ENCODE measurements at regions not wholly inside any gene's neighbourhood (a gene's known extent, or its start where the extent isn't known, plus 50 kb on each side); places are given as distances from the start of the nearest gene placed in this dataset.

- DNase-seq = no peak
- ATAC-seq (ENCODE audit: insufficient read depth, low read depth) = no peak
- no peak overlapping the region for H2AFZ ChIP-seq (ENCODE audit: low read depth, low read length)
- no peaks in the 10 kb centered on the region for H4K20me1 ChIP-seq (ENCODE audit: insufficient read depth, low read length)
- H3K4me3 ChIP-seq (ENCODE audit: low read depth in 1 of 2, low read length in 2 of 2) = no peak overlapping the region
- no peaks in the 10 kb centered on the region for H3K27me3 ChIP-seq (ENCODE audit: insufficient read depth, low read length, poor library complexity)
- no peak overlapping the region for H3K4me2 ChIP-seq (ENCODE audit: insufficient read depth, low read length)
- H3K36me3 ChIP-seq (ENCODE audit: insufficient read depth, low read length) = no peaks in the 10 kb centered on the region
- no peaks in the 10 kb centered on the region for H3K4me1 ChIP-seq (ENCODE audit: insufficient read depth, low read length)
- H3K9ac ChIP-seq (ENCODE audit: low read depth, low read length) = no peak overlapping the region
- TF ChIP-seq, protein P1, sequence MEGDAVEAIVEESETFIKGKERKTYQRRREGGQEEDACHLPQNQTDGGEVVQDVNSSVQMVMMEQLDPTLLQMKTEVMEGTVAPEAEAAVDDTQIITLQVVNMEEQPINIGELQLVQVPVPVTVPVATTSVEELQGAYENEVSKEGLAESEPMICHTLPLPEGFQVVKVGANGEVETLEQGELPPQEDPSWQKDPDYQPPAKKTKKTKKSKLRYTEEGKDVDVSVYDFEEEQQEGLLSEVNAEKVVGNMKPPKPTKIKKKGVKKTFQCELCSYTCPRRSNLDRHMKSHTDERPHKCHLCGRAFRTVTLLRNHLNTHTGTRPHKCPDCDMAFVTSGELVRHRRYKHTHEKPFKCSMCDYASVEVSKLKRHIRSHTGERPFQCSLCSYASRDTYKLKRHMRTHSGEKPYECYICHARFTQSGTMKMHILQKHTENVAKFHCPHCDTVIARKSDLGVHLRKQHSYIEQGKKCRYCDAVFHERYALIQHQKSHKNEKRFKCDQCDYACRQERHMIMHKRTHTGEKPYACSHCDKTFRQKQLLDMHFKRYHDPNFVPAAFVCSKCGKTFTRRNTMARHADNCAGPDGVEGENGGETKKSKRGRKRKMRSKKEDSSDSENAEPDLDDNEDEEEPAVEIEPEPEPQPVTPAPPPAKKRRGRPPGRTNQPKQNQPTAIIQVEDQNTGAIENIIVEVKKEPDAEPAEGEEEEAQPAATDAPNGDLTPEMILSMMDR (IDR thresholded peaks at IDR 0.05; ENCODE audit: borderline replicate concordance, extremely low read depth, low read length, poor library complexity, severe bottlenecking) = no peak
- TF ChIP-seq EZH2 (IDR thresholded peaks at IDR 0.05; ENCODE audit: borderline replicate concordance, low read depth, low read length, severe bottlenecking) = no peak
- no peaks in the 10 kb centered on the region for H3K79me2 ChIP-seq (ENCODE audit: insufficient read depth, low read length)
- H3K9me3 ChIP-seq (ENCODE audit: insufficient read depth, low read length, severe bottlenecking) = no peaks in the 10 kb centered on the region
- H3K27ac ChIP-seq (ENCODE audit: low read length) = no peak overlapping the region
These were observed 233.5 kb downstream of the OMA1 start for GRCh38 chr1:58312971-58313563.

GRCh38 chr1:58312461-58312860, 234.1 kb downstream of the OMA1 start:
- no peak overlapping the region for H3K4me2 ChIP-seq (ENCODE audit: insufficient read depth, low read length)
- no peak overlapping the region for H3K27ac ChIP-seq (ENCODE audit: low read length)
- TF ChIP-seq, protein P1 (IDR thresholded peaks at IDR 0.05; ENCODE audit: borderline replicate concordance, extremely low read depth, low read length, poor library complexity, severe bottlenecking) = no peak
- TF ChIP-seq EZH2 (IDR thresholded peaks at IDR 0.05; ENCODE audit: borderline replicate concordance, low read depth, low read length, severe bottlenecking) = no peak
- no peaks in the 10 kb centered on the region for H3K79me2 ChIP-seq (ENCODE audit: insufficient read depth, low read length)
- H4K20me1 ChIP-seq (ENCODE audit: insufficient read depth, low read length) = no peaks in the 10 kb centered on the region
- no peak overlapping the region for H2AFZ ChIP-seq (ENCODE audit: low read depth, low read length)
- no peaks in the 10 kb centered on the region for H3K4me1 ChIP-seq (ENCODE audit: insufficient read depth, low read length)
- no peak overlapping the region for H3K9ac ChIP-seq (ENCODE audit: low read depth, low read length)
- no peaks in the 10 kb centered on the region for H3K27me3 ChIP-seq (ENCODE audit: insufficient read depth, low read length, poor library complexity)
- no peaks in the 10 kb centered on the region for H3K9me3 ChIP-seq (ENCODE audit: insufficient read depth, low read length, severe bottlenecking)
- DNase-seq = no peak
- ATAC-seq (ENCODE audit: insufficient read depth, low read depth) = no peak
- no peak overlapping the region for H3K4me3 ChIP-seq (ENCODE audit: low read depth in 1 of 2, low read length in 2 of 2)
- no peaks in the 10 kb centered on the region for H3K36me3 ChIP-seq (ENCODE audit: insufficient read depth, low read length)

DNA sequence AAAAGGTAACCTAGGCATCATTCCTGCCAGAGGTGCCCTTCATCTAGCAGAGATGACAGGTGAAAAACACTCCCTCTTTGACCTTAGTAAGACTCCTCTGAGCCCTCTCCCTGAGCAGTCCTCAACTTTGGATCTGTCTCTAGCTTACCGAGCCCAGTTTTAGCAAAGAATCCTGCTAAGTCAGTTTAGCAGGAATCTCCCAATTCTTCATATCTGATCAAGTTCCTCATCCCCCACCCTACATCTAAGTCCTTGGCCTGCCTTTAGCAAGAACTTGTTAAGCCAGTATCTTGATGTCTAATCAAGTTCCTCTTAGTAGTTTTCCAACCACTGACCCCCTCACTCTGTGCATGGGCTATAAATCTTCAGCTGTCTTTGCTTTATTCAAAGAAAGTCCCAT, 235.6 kb downstream of the OMA1 start:
- ATAC-seq (ENCODE audit: insufficient read depth, low read depth) = no peak
- H3K4me3 ChIP-seq (ENCODE audit: low read depth in 1 of 2, low read length in 2 of 2) = no peak overlapping the region

More for the DNA sequence above, 235.6 kb downstream of the OMA1 start:
- no peak for TF ChIP-seq EZH2 (IDR thresholded peaks at IDR 0.05; ENCODE audit: borderline replicate concordance, low read depth, low read length, severe bottlenecking)
- TF ChIP-seq, protein P1 (IDR thresholded peaks at IDR 0.05; ENCODE audit: borderline replicate concordance, extremely low read depth, low read length, poor library complexity, severe bottlenecking) = no peak
- no peak overlapping the region for H3K4me2 ChIP-seq (ENCODE audit: insufficient read depth, low read length)
- no peak for DNase-seq
- no peaks in the 10 kb centered on the region for H3K27me3 ChIP-seq (ENCODE audit: insufficient read depth, low read length, poor library complexity)
- H3K9ac ChIP-seq (ENCODE audit: low read depth, low read length) = no peak overlapping the region
- H4K20me1 ChIP-seq (ENCODE audit: insufficient read depth, low read length) = no peaks in the 10 kb centered on the region
- no peak overlapping the region for H2AFZ ChIP-seq (ENCODE audit: low read depth, low read length)
- H3K79me2 ChIP-seq (ENCODE audit: insufficient read depth, low read length) = no peaks in the 10 kb centered on the region
- H3K27ac ChIP-seq (ENCODE audit: low read length) = no peak overlapping the region
- no peaks in the 10 kb centered on the region for H3K36me3 ChIP-seq (ENCODE audit: insufficient read depth, low read length)
- H3K4me1 ChIP-seq (ENCODE audit: insufficient read depth, low read length) = no peaks in the 10 kb centered on the region
- H3K9me3 ChIP-seq (ENCODE audit: insufficient read depth, low read length, severe bottlenecking) = no peaks in the 10 kb centered on the region

Measured in DND-41 (cell line).